T-cell (primary cell): ENCODE measurements at regions not wholly inside any gene's neighbourhood (a gene's known extent, or its start where the extent isn't known, plus 50 kb on each side); places are given as distances from the start of the nearest gene placed in this dataset.

Source experiments
- ATAC-seq, 4 experiments: fragments of 200-7000 bp in 3 of 4; fragments of 150-1000 bp in 1 of 4; cut with Tn5 transposase; replicated peaks in 1 of 4; 1 replicate in 3 of 4; 2 replicates in 1 of 4; pipeline ENCODE4 v1.10.0; 2021; ENCODE audit warnings: moderate library complexity in 3 of 4, mild to moderate bottlenecking in 2 of 4, moderate number of reproducible peaks in 1 of 4
- CTCF ChIA-PET, 2 donors: fragments of 300-600 bp; sonication (Branson Sonifier 250); formaldehyde crosslinking; loops; one replicate each; lab custom pipeline; 2022; ENCODE audit warnings: antibody characterized with exemption in 2 of 2; lab: Charles Lee
- POLR2A ChIA-PET, 2 donors: fragments of 300-600 bp; sonication (Branson Sonifier 250); formaldehyde crosslinking; loops; one replicate each; lab custom pipeline; 2022; ENCODE audit warnings: antibody characterized with exemption in 2 of 2; lab: Charles Lee
- DNase-seq, 35 experiments: peaks; one replicate each; pipeline versions ENCODE4 v3.0.0 to v3.0.0-alpha.2; 2013 to 2023
- H3K27ac ChIP-seq: one replicate; pipeline ENCODE4 v1.5.1; 2013; ENCODE audit warnings: low read length
- H3K27me3 ChIP-seq, 2 experiments: replicated peaks in 1 of 2; 1 replicate in 1 of 2; 2 replicates in 1 of 2; pipeline versions ENCODE4 v1.6.1 to v1.7.0; 2013; ENCODE audit warnings: low read length in 1 of 2, mixed read lengths in 1 of 2; ENCODE audit not compliant: control insufficient read depth in 2 of 2, insufficient read depth in 2 of 2; ENCODE audit errors: extremely low read depth in 1 of 2
- H3K36me3 ChIP-seq, 2 donors: 1 replicate in 1 of 2; 2 replicates in 1 of 2; pipeline versions ENCODE4 v1.6.1 to v1.7.0; 2013; ENCODE audit warnings: low read length in 1 of 2; ENCODE audit not compliant: control insufficient read depth in 2 of 2, insufficient read depth in 1 of 2; ENCODE audit errors: extremely low read depth in 1 of 2
- H3K4me1 ChIP-seq, 2 experiments: 1 replicate in 1 of 2; 2 replicates in 1 of 2; pipeline versions ENCODE4 v1.6.1 to v1.7.0; 2013; ENCODE audit warnings: low read length in 2 of 2, mixed read lengths in 1 of 2; ENCODE audit not compliant: insufficient read depth in 2 of 2, control insufficient read depth in 1 of 2; ENCODE audit errors: extremely low read depth in 1 of 2
- H3K4me3 ChIP-seq, 2 donors: 1 replicate in 1 of 2; 2 replicates in 1 of 2; pipeline versions ENCODE4 v1.5.1 to v1.7.0; 2013; ENCODE audit warnings: mild to moderate bottlenecking in 2 of 2, low read length in 1 of 2, moderate library complexity in 1 of 2; ENCODE audit not compliant: control insufficient read depth in 1 of 2; ENCODE audit errors: extremely low read depth in 1 of 2
- H3K9me3 ChIP-seq: 2 replicates; pipeline ENCODE4 v1.7.0; 2013
- H3K27ac Mint-ChIP-seq, 2 donors: one replicate each; pipeline ENCODE4 v1.8.0; 2020 to 2021; ENCODE audit warnings: mild to moderate bottlenecking in 2 of 2, mixed read lengths in 2 of 2
- H3K27me3 Mint-ChIP-seq, 2 donors: one replicate each; pipeline ENCODE4 v1.8.0; 2021 to 2022; ENCODE audit warnings: mixed read lengths in 2 of 2
- H3K36me3 Mint-ChIP-seq: one replicate; pipeline ENCODE4 v1.8.0; 2021; ENCODE audit warnings: mixed read lengths
- H3K4me1 Mint-ChIP-seq, 3 donors: one replicate each; pipeline ENCODE4 v1.8.0; 2020 to 2022; ENCODE audit warnings: mixed read lengths in 3 of 3, mild to moderate bottlenecking in 1 of 3
- H3K4me3 Mint-ChIP-seq, 3 donors: one replicate each; pipeline ENCODE4 v1.8.0; 2020 to 2022; ENCODE audit warnings: mild to moderate bottlenecking in 3 of 3, mixed read lengths in 3 of 3, moderate library complexity in 3 of 3
- H3K9me3 Mint-ChIP-seq, 3 donors: one replicate each; pipeline ENCODE4 v1.8.0; 2020 to 2022; ENCODE audit warnings: mixed read lengths in 3 of 3
- WGBS: methylation state at CpG from one replicate; pipeline ENCODE4 v1.1.5; 2013; ENCODE audit warnings: missing lambda C conversion rate; ENCODE audit not compliant: insufficient coverage; 5-methylcytosine and 5-hydroxymethylcytosine counted together

DNA sequence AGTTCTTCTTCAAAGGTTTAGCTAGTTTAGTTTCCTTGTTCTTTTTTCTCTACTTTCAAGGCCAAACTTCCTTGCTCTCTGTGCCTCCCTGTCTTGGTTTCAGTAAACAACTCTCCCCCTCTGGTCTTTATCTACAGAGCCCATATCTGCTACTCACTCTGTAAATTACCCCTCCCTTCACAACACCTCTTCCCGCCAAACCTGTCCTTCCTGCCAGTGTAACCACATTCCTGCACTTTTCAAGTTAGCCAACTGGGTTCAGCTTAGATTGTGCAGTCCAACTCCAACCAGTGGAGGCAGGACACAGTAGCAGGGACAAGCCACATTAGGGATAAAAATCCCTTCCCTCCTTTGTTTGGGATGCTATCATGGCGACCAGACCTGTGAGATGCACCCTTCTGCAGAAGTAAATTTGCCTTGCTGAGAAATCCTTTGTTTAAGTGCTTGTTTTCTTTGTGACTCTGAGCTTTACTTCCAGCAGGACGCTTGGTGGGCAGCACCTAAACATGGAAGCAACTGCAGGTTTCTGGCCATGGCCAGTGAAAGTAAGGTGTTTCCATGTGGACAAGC is 706.0 kb downstream of the KCNJ3 start:
- no peak for DNase-seq
- H3K4me1 ChIP-seq: no peaks in the 10 kb centered on the region
- no peak overlapping the region for H3K4me3 ChIP-seq
- H3K36me3 ChIP-seq: no peaks in the 10 kb centered on the region
- H3K27me3 ChIP-seq: no peaks in the 10 kb centered on the region
- POLR2A ChIA-PET: no interaction called here
- no peak overlapping the region for H3K27ac Mint-ChIP-seq
- no peaks in the 10 kb centered on the region for H3K4me1 Mint-ChIP-seq
- 67% methylated on average over 1 of the region's 3 CpGs for WGBS
- H3K9me3 Mint-ChIP-seq: peaks cover 8 to 23% (median 18%) of the 10 kb centered on the region in 3 donors
- ATAC-seq: no peak
- H3K9me3 ChIP-seq: no peaks in the 10 kb centered on the region
- H3K36me3 Mint-ChIP-seq: no peaks in the 10 kb centered on the region
- no peak overlapping the region for H3K27ac ChIP-seq
- H3K4me3 Mint-ChIP-seq: no peak overlapping the region
- CTCF ChIA-PET: no interaction called here
- no peaks in the 10 kb centered on the region for H3K27me3 Mint-ChIP-seq

DNA sequence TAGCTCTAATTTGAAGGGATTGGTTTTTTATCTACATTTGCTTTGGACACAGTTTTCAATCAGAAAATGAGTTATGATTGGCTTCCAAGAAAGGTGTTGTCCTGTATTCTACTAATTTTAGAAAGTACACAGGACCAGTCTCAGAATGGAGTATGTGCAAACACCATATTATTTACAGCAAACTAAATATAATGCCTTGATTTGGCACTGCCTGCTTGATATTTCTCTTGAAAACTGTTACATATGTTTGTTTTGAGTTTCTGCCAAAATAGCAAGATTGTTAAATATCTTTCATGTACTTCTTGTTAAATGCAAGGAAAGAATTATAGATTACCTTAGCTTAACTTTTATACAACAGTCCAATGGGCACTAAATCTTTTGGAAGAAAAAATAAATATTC is 694.9 kb downstream of the KCNJ3 start:
- DNase-seq (no peak), ATAC-seq (no peak)
- H3K4me3 ChIP-seq: no peak overlapping the region
- no peaks in the 10 kb centered on the region for H3K4me1 ChIP-seq
- no peaks in the 10 kb centered on the region for H3K9me3 ChIP-seq
- CTCF ChIA-PET: no interaction called here
- H3K36me3 ChIP-seq: no peaks in the 10 kb centered on the region
- Mint-ChIP-seq H3K27ac (no peak overlapping the region), H3K27me3 (no peaks in the 10 kb centered on the region), H3K4me3 (no peak overlapping the region), H3K9me3 (no peaks in the 10 kb centered on the region), H3K4me1 (no peaks in the 10 kb centered on the region), H3K36me3 (no peaks in the 10 kb centered on the region)
- POLR2A ChIA-PET: no interaction called here
- H3K27ac ChIP-seq: no peak overlapping the region
- H3K27me3 ChIP-seq: no peaks in the 10 kb centered on the region

DNA sequence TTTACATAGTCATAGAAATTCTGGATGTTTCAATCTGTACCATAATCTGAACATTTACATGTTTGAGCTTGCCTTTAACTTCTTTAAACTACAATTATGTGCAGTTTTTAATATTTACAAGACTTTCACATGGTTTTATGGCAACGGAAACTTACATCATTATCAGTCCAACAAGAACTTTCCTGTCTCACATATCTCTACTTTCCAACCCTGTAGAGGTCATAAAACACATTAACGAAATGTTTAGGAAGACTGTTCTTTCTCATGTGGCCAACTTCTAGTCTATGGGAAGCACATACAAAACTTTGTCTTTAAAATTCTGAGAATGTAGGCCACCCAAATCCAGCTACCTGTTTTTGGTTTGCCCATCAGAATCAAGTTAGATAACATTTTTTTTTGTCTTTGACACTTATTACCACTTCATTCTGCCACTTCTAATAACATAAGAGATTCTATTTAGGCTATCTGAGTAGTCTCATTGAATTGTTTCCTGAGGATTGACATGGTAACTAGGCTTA is 693.2 kb downstream of the KCNJ3 start:
- Histone ChIP-seq H3K4me3 (no peak overlapping the region), H3K27ac (no peak overlapping the region), H3K4me1 (no peaks in the 10 kb centered on the region), H3K9me3 (no peaks in the 10 kb centered on the region), H3K36me3 (no peaks in the 10 kb centered on the region), H3K27me3 (no peaks in the 10 kb centered on the region)
- ATAC-seq (no peak), DNase-seq (no peak)
- H3K4me1 Mint-ChIP-seq: no peaks in the 10 kb centered on the region
- no peak overlapping the region for H3K4me3 Mint-ChIP-seq
- POLR2A ChIA-PET: interaction anchor here in 1 of 2 donors (0.6 kb wide), 1 partner anchor 23 kb away, joined by 3 read pairs; no protein-coding TSS in a partner anchor
- no peaks in the 10 kb centered on the region for H3K27me3 Mint-ChIP-seq
- no peaks in the 10 kb centered on the region for H3K36me3 Mint-ChIP-seq
- no peak overlapping the region for H3K27ac Mint-ChIP-seq
- H3K9me3 Mint-ChIP-seq: no peaks in the 10 kb centered on the region
- CTCF ChIA-PET: no interaction called here
- WGBS: no CpG with 5 or more reads among the region's 2 CpGs

DNA sequence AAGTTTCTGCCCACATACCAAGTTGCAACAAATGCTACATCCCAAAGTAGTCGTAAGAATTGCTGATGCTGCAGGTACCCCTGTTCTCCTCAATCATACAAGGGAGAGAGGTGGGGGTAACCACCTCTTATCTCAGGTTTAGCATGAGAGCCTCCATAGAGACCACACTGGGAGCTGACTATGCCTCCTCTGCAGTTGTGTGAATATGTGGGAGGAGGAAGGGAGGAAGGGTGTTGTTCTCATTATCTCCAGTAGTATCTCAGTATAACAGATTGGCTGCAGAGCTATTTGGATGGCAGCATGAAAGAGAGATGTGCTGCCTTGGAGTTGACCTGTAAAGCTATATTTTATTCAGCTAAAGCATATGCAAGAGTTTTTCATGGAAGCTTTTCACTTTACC is 690.7 kb downstream of the KCNJ3 start:
- no peak overlapping the region for H3K4me3 ChIP-seq
- Mint-ChIP-seq H3K9me3 (no peaks in the 10 kb centered on the region), H3K27me3 (no peaks in the 10 kb centered on the region), H3K36me3 (no peaks in the 10 kb centered on the region), H3K4me1 (no peaks in the 10 kb centered on the region), H3K4me3 (no peak overlapping the region), H3K27ac (no peak overlapping the region)
- no peaks in the 10 kb centered on the region for H3K9me3 ChIP-seq
- H3K27me3 ChIP-seq: no peaks in the 10 kb centered on the region
- no peak for ATAC-seq
- CTCF ChIA-PET: no interaction called here
- no peaks in the 10 kb centered on the region for H3K4me1 ChIP-seq
- no peaks in the 10 kb centered on the region for H3K36me3 ChIP-seq
- no peak overlapping the region for H3K27ac ChIP-seq
- WGBS: no CpG with 5 or more reads among the region's 1 CpG
- POLR2A ChIA-PET: no interaction called here
- DNase-seq: no peak

DNA sequence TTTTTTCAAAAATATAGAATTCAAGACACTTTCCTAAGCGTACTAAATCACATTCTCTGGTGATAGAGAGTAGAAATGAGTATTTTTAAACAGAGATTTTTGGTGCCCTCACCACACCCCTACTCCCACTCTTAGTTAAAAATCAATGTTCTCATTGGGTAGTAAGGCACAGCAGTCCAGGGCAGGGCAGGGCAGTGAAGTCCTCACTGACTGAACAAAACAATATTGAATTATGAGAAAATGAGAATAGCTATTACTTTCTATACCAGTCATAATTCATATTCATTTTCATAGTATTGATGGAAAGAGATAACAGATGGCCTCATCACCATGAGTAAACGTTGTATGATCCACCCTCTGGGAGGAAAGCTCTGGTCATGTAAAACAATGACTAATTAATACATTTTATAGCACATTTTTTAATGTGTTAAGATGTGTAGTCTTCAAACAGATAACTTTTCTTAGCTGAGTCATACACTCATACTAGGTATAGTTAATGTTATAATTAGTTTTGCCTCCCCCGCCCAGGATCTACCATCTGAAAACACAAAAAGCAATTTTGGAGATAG is 686.1 kb downstream of the KCNJ3 start:
- DNase-seq: no peak
- Mint-ChIP-seq H3K27ac (no peak overlapping the region), H3K4me1 (no peaks in the 10 kb centered on the region), H3K4me3 (no peak overlapping the region), H3K36me3 (no peaks in the 10 kb centered on the region), H3K27me3 (no peaks in the 10 kb centered on the region), H3K9me3 (no peaks in the 10 kb centered on the region)
- no peaks in the 10 kb centered on the region for H3K4me1 ChIP-seq
- ChIA-PET POLR2A (no interaction called here), CTCF (no interaction called here)
- no peak overlapping the region for H3K27ac ChIP-seq
- no CpG with 5 or more reads among the region's 3 CpGs for WGBS
- ATAC-seq: no peak
- H3K4me3 ChIP-seq: no peak overlapping the region
- H3K9me3 ChIP-seq: no peaks in the 10 kb centered on the region
- no peaks in the 10 kb centered on the region for H3K36me3 ChIP-seq
- no peaks in the 10 kb centered on the region for H3K27me3 ChIP-seq

DNA sequence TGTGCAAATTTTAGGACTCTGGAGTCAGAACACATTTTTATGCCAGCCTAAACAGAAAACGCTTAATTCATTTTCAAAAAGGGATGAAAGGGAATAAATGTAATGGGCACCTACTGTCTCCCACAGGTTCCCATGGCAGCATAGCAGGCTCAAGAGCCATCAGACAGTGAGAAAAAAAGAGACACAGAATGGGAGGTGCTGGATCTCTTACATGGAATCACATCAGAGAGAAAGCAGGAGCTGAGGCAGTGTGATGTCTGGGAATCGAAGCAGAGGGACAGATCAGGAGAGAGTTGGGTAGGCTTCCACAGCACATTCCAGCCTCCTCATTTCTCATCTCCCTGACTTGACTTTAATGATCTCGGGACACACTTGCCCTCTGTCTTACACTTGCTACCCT is 684.3 kb downstream of the KCNJ3 start:
- Mint-ChIP-seq H3K4me3 (no peak overlapping the region), H3K36me3 (no peaks in the 10 kb centered on the region), H3K9me3 (no peaks in the 10 kb centered on the region), H3K27me3 (no peaks in the 10 kb centered on the region), H3K4me1 (no peaks in the 10 kb centered on the region), H3K27ac (no peak overlapping the region)
- WGBS: 73% methylated on average over 2 of the region's 3 CpGs
- no peak overlapping the region for H3K27ac ChIP-seq
- no peaks in the 10 kb centered on the region for H3K27me3 ChIP-seq
- DNase-seq (no peak), ATAC-seq (no peak)
- no peaks in the 10 kb centered on the region for H3K4me1 ChIP-seq
- POLR2A ChIA-PET: no interaction called here
- H3K4me3 ChIP-seq: no peak overlapping the region
- H3K9me3 ChIP-seq: no peaks in the 10 kb centered on the region
- CTCF ChIA-PET: no interaction called here
- no peaks in the 10 kb centered on the region for H3K36me3 ChIP-seq

DNA sequence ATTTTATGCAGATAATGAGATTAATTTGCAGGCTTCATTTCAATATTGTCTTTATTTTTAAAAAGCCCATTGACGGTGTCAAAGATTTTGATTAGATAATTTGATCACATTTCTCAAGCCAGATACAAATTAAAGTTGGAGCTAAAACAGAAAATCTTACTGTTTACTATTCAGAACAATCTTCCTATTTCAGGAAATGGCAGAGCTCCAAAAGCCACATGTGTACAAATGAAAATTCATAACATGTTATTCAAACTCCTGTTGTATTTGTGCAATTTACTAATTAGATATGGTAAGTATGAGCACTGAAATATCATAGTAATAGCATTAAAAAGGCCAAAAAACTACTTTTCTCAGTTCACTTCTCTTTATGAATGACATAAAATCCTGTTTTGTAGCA is 682.9 kb downstream of the KCNJ3 start:
- H3K27ac ChIP-seq: no peak overlapping the region
- POLR2A ChIA-PET: no interaction called here
- H3K27ac Mint-ChIP-seq: no peak overlapping the region
- ATAC-seq (no peak), DNase-seq (no peak)
- no peaks in the 10 kb centered on the region for H3K9me3 Mint-ChIP-seq
- H3K36me3 ChIP-seq: no peaks in the 10 kb centered on the region
- no peaks in the 10 kb centered on the region for H3K27me3 ChIP-seq
- no peak overlapping the region for H3K4me3 ChIP-seq
- no peaks in the 10 kb centered on the region for H3K9me3 ChIP-seq
- H3K36me3 Mint-ChIP-seq: no peaks in the 10 kb centered on the region
- CTCF ChIA-PET: no interaction called here
- WGBS: no CpG with 5 or more reads among the region's 1 CpG
- no peaks in the 10 kb centered on the region for H3K27me3 Mint-ChIP-seq
- H3K4me1 Mint-ChIP-seq: no peaks in the 10 kb centered on the region
- no peaks in the 10 kb centered on the region for H3K4me1 ChIP-seq
- no peak overlapping the region for H3K4me3 Mint-ChIP-seq
